HEK293 (cell line): ENCODE measurements at regions not wholly inside any gene's neighbourhood (a gene's known extent, or its start where the extent isn't known, plus 50 kb on each side); places are given as distances from the start of the nearest gene placed in this dataset.

Experiments used
- CTCF ChIA-PET: fragments of 350-600 bp; formaldehyde crosslinking; extraction: SDS; loops from one replicate; lab custom pipeline; 2021; ENCODE audit warnings: antibody characterized with exemption; lab: Yijun Ruan, JAX
- POLR2A ChIA-PET: fragments of 300-600 bp; formaldehyde crosslinking; extraction: SDS; loops from one replicate; lab custom pipeline; 2020; ENCODE audit warnings: antibody characterized with exemption, inconsistent platforms; lab: Yijun Ruan, JAX
- H3K27ac ChIP-seq: fragments of 200-500 bp; sonication (Bioruptor generic); 2 replicates; pipeline ENCODE4 v1.5.1; 2014; ENCODE audit warnings: low read depth, low read length, control low read depth, inconsistent platforms; ENCODE audit errors: extremely low read depth
- H3K36me3 ChIP-seq, 2 experiments: fragments of 200-500 bp in 1 of 2; sonication (Bioruptor generic) in 1 of 2; 1 replicate in 1 of 2; 2 replicates in 1 of 2; pipeline ENCODE4 v1.5.1; 2014 to 2017; ENCODE audit warnings: inconsistent platforms in 2 of 2, low read length in 2 of 2; ENCODE audit not compliant: control insufficient read depth in 2 of 2, insufficient read depth in 1 of 2
- H3K4me1 ChIP-seq: fragments of 200-500 bp; sonication (Bioruptor generic); 2 replicates; pipeline ENCODE4 v1.5.1; 2014; ENCODE audit warnings: mild to moderate bottlenecking, low read length, inconsistent platforms; ENCODE audit not compliant: control insufficient read depth, insufficient read depth
- H3K4me3 ChIP-seq: 2 replicates; pipeline ENCODE4 v1.5.1; 2011; ENCODE audit warnings: low read depth, mild to moderate bottlenecking, control low read depth, low read length, moderate library complexity
- H3K9me3 ChIP-seq: fragments of 200-500 bp; sonication (Bioruptor generic); 2 replicates; pipeline ENCODE4 v1.5.1; 2014; ENCODE audit warnings: low read depth, low read length, inconsistent platforms; ENCODE audit not compliant: control insufficient read depth, insufficient read depth
- ATF2 ChIP-seq: fragments of 450-650 bp; formaldehyde crosslinking; IDR thresholded peaks from 2 replicates; pipeline ENCODE4 v1.5.1; 2016; ENCODE audit warnings: missing biosample characterization, missing genetic modification characterization, low read depth
- INSM2 ChIP-seq: fragments of 450-650 bp; formaldehyde crosslinking; IDR thresholded peaks from 2 replicates; pipeline ENCODE4 v1.5.1; 2016; ENCODE audit warnings: missing biosample characterization, missing genetic modification characterization
- MZF1 ChIP-seq: fragments of 450-650 bp; formaldehyde crosslinking; IDR thresholded peaks from 2 replicates; pipeline ENCODE4 v1.5.1; 2017; ENCODE audit warnings: missing biosample characterization, missing genetic modification characterization, borderline replicate concordance
- OVOL3 ChIP-seq: fragments of 450-650 bp; formaldehyde crosslinking; IDR thresholded peaks from 2 replicates; pipeline ENCODE4 v1.5.1; 2016; ENCODE audit warnings: missing biosample characterization, missing genetic modification characterization
- PRDM6 ChIP-seq: fragments of 450-650 bp; formaldehyde crosslinking; IDR thresholded peaks from 2 replicates; pipeline ENCODE4 v1.5.1; 2017; ENCODE audit warnings: missing biosample characterization, missing genetic modification characterization
- SCRT2 ChIP-seq: fragments of 450-650 bp; formaldehyde crosslinking; IDR thresholded peaks from 2 replicates; pipeline ENCODE4 v1.5.1; 2016; ENCODE audit warnings: missing biosample characterization, missing genetic modification characterization
- TCF7L2 ChIP-seq: IDR thresholded peaks from 2 replicates; pipeline ENCODE4 v1.6.1; 2011; ENCODE audit warnings: low read depth, mild to moderate bottlenecking, inconsistent platforms, low read length, moderate library complexity, borderline replicate concordance
- TRIM28 ChIP-seq: IDR thresholded peaks from 2 replicates; pipeline ENCODE4 v1.6.1; 2011; ENCODE audit warnings: low read length, control low read depth, borderline replicate concordance
- ZBTB20 ChIP-seq: fragments of 450-650 bp; formaldehyde crosslinking; IDR thresholded peaks from 2 replicates; pipeline ENCODE4 v1.5.1; 2016; ENCODE audit warnings: missing biosample characterization, missing genetic modification characterization
- ZBTB21 ChIP-seq: fragments of 450-650 bp; formaldehyde crosslinking; IDR thresholded peaks from 2 replicates; pipeline ENCODE4 v1.5.1; 2017; ENCODE audit warnings: missing biosample characterization, missing genetic modification characterization
- ZBTB49 ChIP-seq: fragments of 450-650 bp; formaldehyde crosslinking; IDR thresholded peaks from 2 replicates; pipeline ENCODE4 v1.5.1; 2016; ENCODE audit warnings: missing biosample characterization, missing genetic modification characterization, low read depth
- ZFP69B ChIP-seq: fragments of 450-650 bp; formaldehyde crosslinking; IDR thresholded peaks from 2 replicates; pipeline ENCODE4 v1.5.1; 2016; ENCODE audit warnings: missing biosample characterization, missing genetic modification characterization
- ZNF140 ChIP-seq: fragments of 450-650 bp; formaldehyde crosslinking; IDR thresholded peaks from 2 replicates; pipeline ENCODE4 v1.5.1; 2016; ENCODE audit warnings: missing biosample characterization, missing genetic modification characterization
- ZNF23 ChIP-seq: fragments of 450-650 bp; formaldehyde crosslinking; IDR thresholded peaks from 2 replicates; pipeline ENCODE4 v1.5.1; 2016; ENCODE audit warnings: missing biosample characterization, missing genetic modification characterization, borderline replicate concordance
- ZNF239 ChIP-seq: fragments of 450-650 bp; formaldehyde crosslinking; IDR thresholded peaks from 2 replicates; pipeline ENCODE4 v1.5.1; 2016; ENCODE audit warnings: missing biosample characterization, missing genetic modification characterization
- ZNF302 ChIP-seq: fragments of 450-650 bp; formaldehyde crosslinking; IDR thresholded peaks from 2 replicates; pipeline ENCODE4 v1.5.1; 2016; ENCODE audit warnings: missing biosample characterization, missing genetic modification characterization, low read depth
- ZNF404 ChIP-seq: fragments of 450-650 bp; formaldehyde crosslinking; IDR thresholded peaks from 2 replicates; pipeline ENCODE4 v1.5.1; 2017; ENCODE audit warnings: missing biosample characterization, missing genetic modification characterization
- ZNF488 ChIP-seq: fragments of 450-650 bp; formaldehyde crosslinking; IDR thresholded peaks from 2 replicates; pipeline ENCODE4 v1.5.1; 2016; ENCODE audit warnings: missing biosample characterization, missing genetic modification characterization
- ZNF580 ChIP-seq: fragments of 450-650 bp; formaldehyde crosslinking; IDR thresholded peaks from 2 replicates; pipeline ENCODE4 v1.5.1; 2016; ENCODE audit warnings: missing biosample characterization, missing genetic modification characterization
- ZNF585B ChIP-seq: fragments of 450-650 bp; formaldehyde crosslinking; IDR thresholded peaks from 2 replicates; pipeline ENCODE4 v1.5.1; 2016; ENCODE audit warnings: missing biosample characterization, missing genetic modification characterization
- ZNF645 ChIP-seq: fragments of 450-650 bp; formaldehyde crosslinking; IDR thresholded peaks from 2 replicates; pipeline ENCODE4; 2016; ENCODE audit warnings: missing biosample characterization, missing genetic modification characterization
- ZNF658 ChIP-seq: fragments of 450-650 bp; formaldehyde crosslinking; IDR thresholded peaks from 2 replicates; pipeline ENCODE4; 2016; ENCODE audit warnings: missing biosample characterization, missing genetic modification characterization
- ZNF785 ChIP-seq: fragments of 450-650 bp; formaldehyde crosslinking; IDR thresholded peaks from 2 replicates; pipeline ENCODE4 v1.5.1; 2016; ENCODE audit warnings: missing biosample characterization, missing genetic modification characterization

- Histone ChIP-seq H3K36me3 (no peaks in the 10 kb centered on the region), H3K4me1 (peaks cover 3% of the 10 kb centered on the region; the same call in 1 of the 2 replicates), H3K9me3 (no peaks in the 10 kb centered on the region), H3K4me3 (no peak overlapping the region), H3K27ac (no peak overlapping the region)
- ChIA-PET POLR2A (interaction anchor here (0.6 to 0.9 kb wide), 2 partner anchors 205 to 207 kb away, joined by 3 read pairs; partner anchors contain the start of gene DSC3), CTCF (interaction anchor here (0.7 to 1.8 kb wide), 7 partner anchors 11 to 1393 kb away, joined by 3 to 4 read pairs (median 3); no protein-coding TSS in a partner anchor)
- TF ChIP-seq ZNF140 (no peak), ATF2 (no peak), TRIM28 (peak; percentile 90; the same call in 1 of the 2 replicates), ZNF658 (tag by site-specific recombination) (no peak), PRDM6 (tag by site-specific recombination) (peak; percentile 68; the same call in 1 of the 2 replicates), MZF1 (tag by site-specific recombination) (no peak)
Observed at GRCh38 chr18:31247574-31248199, 70.3 kb upstream of the DSG1 start.

- Histone ChIP-seq H3K27ac (no peak overlapping the region), H3K4me1 (peaks cover 3% of the 10 kb centered on the region; the same call in 1 of the 2 replicates), H3K9me3 (no peaks in the 10 kb centered on the region), H3K36me3 (no peaks in the 10 kb centered on the region), H3K4me3 (no peak overlapping the region)
- ChIA-PET CTCF (interaction anchor here (1.8 kb wide), 1 partner anchor 9 kb away, joined by 4 read pairs; no protein-coding TSS in a partner anchor), POLR2A (no interaction called here)
- TF ChIP-seq ZFP69B (tag by site-specific recombination) = no peak
- TF ChIP-seq ZNF239 = no peak
- no peak for TF ChIP-seq ZNF302 (tag by site-specific recombination)
- no peak for TF ChIP-seq TCF7L2
- no peak for TF ChIP-seq INSM2 (tag by site-specific recombination)
- no peak for TF ChIP-seq ZBTB20 (tag by site-specific recombination)
- TF ChIP-seq SCRT2 (tag by site-specific recombination) = no peak
- no peak for TF ChIP-seq ZNF785 (tag by site-specific recombination)
- no peak for TF ChIP-seq ZNF23 (tag by site-specific recombination)
- no peak for TF ChIP-seq ZNF580 (tag by site-specific recombination)
- TF ChIP-seq ZNF645 (tag by site-specific recombination) = no peak
- TF ChIP-seq ZNF585B (tag by site-specific recombination) = no peak
- TF ChIP-seq ZBTB49 = no peak
- no peak for TF ChIP-seq ZNF404 (tag by site-specific recombination)
- no peak for TF ChIP-seq OVOL3 (tag by site-specific recombination)
- no peak for TF ChIP-seq ZBTB21 (tag by site-specific recombination)
- TF ChIP-seq ZNF488 = no peak
Observed at GRCh38 chr18:31248783-31249521, 69.0 kb upstream of the DSG1 start.
